Fibroblast of skin of left quadriceps (primary cell): ENCODE measurements at regions not wholly inside any gene's neighbourhood (a gene's known extent, or its start where the extent isn't known, plus 50 kb on each side); places are given as distances from the start of the nearest gene placed in this dataset.

ENCODE experiments used
- DNase-seq, 2 experiments: peaks; one replicate each; pipeline ENCODE4 v3.0.0-alpha.2; 2013; ENCODE audit warnings: low read depth in 2 of 2

GRCh38 chr3:102229062-102229655 is 205.7 kb upstream of the ZPLD1 start:
- peak; percentile 60 for DNase-seq

GRCh38 chr3:102230057-102230456 is 204.8 kb upstream of the ZPLD1 start:
- DNase-seq = no peak

GRCh38 chr3:102233881-102234280 is 200.9 kb upstream of the ZPLD1 start:
- DNase-seq = no peak

- DNase-seq = no peak
These were observed 199.1 kb upstream of the ZPLD1 start for GRCh38 chr3:102235679-102236078.

- no peak for DNase-seq
These were observed 197.6 kb upstream of the ZPLD1 start for GRCh38 chr3:102237181-102237580.

DNA sequence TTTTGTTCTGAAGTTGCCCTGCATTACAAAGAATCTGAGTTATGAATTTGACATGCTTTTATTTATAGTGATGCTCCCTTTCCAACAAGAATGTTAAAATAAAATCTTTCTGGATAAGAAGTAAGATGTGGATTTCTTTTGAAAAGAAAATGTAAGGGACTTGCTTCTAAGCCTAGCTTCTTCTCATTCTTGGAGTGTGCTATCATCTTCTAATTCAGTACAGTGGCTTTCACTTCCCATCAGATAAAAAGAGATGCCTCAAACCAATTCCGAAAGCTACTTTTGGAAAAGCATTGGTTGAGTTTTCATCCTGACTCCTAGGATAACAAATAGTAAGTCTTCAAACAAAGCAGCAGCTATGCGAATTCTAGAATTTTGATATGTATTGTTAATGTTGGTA is 197.0 kb upstream of the ZPLD1 start:
- no peak for DNase-seq

DNA sequence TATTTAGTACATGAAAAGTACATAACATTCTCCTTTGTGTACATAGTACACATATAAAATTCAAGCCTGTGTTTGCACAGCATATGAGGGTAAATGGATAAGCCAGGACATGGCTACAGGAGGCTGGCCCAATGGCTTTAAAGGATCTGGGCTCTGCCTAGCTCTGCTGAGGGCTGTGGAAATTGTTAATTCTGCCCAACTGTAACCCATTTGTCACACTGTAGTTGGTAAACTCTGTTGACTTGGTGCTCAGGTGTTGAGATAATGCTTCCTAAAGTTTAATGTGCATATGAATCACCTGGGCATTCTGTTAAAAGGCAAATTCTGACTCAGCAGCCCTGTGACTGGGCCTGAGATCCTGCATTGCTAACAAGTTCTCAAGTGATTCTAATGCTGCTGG is 196.5 kb upstream of the ZPLD1 start:
- no peak for DNase-seq

DNA sequence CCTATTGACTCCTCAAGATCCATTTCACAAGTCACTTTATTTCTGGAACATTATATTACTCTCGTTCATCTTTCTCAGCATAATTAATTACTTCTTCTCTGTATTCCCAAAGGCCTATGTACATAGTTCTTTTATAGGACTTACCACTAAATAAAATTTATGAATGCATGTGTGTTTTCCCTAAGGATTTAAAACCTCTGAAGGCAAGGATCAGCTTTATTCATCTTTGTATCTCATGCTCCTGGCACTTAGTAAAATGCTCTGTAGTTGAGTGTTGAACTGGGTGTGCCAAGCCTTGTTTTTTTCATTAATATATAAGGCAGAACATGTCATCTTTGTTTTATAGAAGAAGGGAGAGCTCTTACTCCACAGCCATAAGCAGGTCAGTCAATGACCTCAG is 194.1 kb upstream of the ZPLD1 start:
- DNase-seq = no peak

- no peak for DNase-seq
These were observed 185.7 kb upstream of the ZPLD1 start for GRCh38 chr3:102248981-102249705.

- no peak for DNase-seq
These were observed 179.1 kb upstream of the ZPLD1 start for GRCh38 chr3:102255736-102256135.

DNA sequence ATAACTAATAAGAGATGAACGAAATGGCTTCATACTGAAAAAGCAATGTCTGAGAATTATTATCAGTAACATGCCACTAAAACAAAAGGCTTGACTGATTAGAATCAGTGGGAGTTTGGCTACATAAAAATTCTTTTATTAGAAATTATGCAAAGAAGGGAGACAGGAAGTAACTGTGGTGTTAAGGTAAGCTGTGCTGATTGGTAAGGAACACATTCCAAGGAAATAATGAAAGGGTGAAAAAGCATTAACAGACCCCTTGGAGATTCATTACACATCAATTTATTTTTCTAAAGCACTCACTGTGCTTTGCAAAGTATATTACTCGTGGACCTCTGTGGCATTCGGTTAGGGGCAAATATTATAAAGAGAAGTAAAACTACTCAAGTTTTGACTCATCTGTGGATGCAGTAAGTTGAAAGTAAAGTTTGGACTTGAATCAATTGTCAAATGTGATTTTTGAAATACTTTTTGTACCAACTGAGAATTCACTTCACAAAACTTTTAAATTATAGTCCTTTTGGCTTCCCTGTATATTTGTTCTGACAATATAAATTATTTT is 176.1 kb upstream of the ZPLD1 start:
- DNase-seq = no peak

GRCh38 chr3:102259663-102260062 is 175.2 kb upstream of the ZPLD1 start:
- DNase-seq = no peak

DNA sequence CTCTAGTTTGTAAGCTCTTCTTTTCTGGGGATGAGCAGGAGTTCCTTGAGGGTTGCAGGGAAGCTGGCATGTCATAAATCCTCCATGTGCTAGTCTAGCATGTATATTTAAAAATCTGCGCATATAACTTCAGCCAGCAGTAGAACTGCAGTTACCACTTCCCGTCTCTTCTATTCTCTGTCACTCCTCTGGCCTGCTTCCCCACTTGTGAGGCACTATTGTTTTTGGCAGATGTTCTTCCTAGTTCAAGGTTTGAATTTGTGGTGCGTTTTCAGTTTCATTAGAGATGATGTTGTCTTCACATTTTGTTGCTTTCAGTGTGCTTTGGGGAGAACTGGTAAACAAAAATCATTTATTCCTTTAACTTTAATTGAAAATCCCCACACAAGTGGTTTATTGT is 169.1 kb upstream of the ZPLD1 start:
- no peak for DNase-seq

- no peak for DNase-seq
These were observed 165.4 kb upstream of the ZPLD1 start for GRCh38 chr3:102269406-102269805.

DNA sequence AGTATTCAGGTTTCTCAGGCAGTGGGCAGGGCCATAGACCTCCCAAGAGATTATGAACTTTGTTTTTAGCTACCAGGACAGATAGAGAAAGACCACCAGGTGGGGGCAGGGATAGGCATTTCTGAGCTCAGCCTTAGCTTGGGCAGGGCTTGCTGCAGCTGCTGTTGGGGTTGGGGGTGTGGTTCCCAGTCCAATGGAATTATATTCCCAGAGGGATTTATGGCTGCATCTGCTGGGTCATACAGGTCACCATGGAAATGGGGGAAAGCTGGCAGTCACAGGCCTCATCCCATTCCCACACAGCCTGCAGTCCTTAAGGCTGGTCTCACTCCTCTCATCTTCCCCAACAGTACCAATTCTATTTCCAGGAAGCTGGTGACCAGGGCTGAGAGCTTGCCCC is 144.6 kb upstream of the ZPLD1 start:
- DNase-seq = no peak

GRCh38 chr3:102295756-102296155 is 139.1 kb upstream of the ZPLD1 start:
- DNase-seq = no peak

DNA sequence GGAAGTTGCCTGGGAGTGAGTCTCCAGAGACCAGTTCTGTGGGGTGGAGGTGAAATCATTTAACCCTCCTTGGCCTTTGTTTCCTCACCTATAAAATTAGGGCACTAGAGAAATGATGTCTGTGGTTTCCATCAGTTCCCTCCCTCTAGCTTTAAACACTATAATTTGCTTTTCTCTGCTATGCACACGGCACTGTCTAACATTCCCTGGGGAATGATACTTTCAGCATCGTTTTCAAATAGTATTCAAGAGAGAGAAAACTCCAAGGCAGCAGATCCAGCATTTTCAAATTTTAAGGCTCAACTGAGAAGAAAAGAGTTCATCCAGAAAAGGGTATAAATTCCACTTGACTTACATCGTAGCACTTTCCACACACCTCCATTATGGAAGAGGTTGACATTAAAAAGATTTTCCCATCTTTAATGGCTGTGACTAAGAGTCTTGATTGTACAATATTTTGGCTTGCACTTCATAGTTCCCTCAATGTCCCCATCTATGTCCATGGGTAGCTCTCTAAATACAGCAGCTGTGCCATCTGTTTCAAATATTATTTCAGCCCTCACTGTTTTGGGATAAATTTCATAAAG is 137.7 kb upstream of the ZPLD1 start:
- DNase-seq = no peak

GRCh38 chr3:102299125-102299877 is 135.5 kb upstream of the ZPLD1 start:
- DNase-seq = no peak

GRCh38 chr3:102301155-102301880 is 133.5 kb upstream of the ZPLD1 start:
- no peak for DNase-seq

GRCh38 chr3:102302020-102302419 is 132.8 kb upstream of the ZPLD1 start:
- DNase-seq = no peak

DNA sequence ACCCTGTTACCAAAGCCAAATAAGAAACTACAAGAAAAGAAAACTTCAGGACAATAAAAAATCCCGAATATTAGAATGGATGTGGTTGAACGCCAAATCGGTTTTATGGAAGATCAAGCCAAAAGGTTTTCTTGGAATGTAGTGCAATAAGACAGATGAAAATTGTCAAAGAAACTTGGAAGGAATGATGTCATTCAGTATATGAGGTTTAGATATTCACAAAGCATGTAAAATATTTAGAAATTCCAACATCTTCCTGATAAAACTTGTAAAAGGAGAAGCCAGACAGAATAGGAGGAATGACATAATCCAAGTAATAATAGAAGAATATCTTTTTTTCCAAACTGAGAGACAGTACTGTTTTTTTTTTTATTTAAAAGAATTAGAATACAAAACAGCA is 130.3 kb upstream of the ZPLD1 start:
- DNase-seq = no peak

- no peak for DNase-seq
These were observed 127.4 kb upstream of the ZPLD1 start for GRCh38 chr3:102307442-102307841.
